AG04450 (cell line): ENCODE measurements at regions not wholly inside any gene's neighbourhood (a gene's known extent, or its start where the extent isn't known, plus 50 kb on each side); places are given as distances from the start of the nearest gene placed in this dataset.

Experiments used
- CTCF ChIA-PET: fragments of 300-600, 350-600 bp; formaldehyde crosslinking; extraction: SDS; loops from one replicate; lab custom pipeline; 2022; ENCODE audit warnings: antibody characterized with exemption, inconsistent platforms; lab: Charles Lee
- POLR2A ChIA-PET: fragments of 350-600 bp; formaldehyde crosslinking; extraction: SDS; loops from one replicate; lab custom pipeline; 2021; ENCODE audit warnings: antibody characterized with exemption, inconsistent platforms; lab: Yijun Ruan, JAX
- DNase-seq: peaks from one replicate; pipeline ENCODE4 v3.0.0-alpha.2; 2011; ENCODE audit warnings: low read depth, low spot score
- H3K27ac ChIP-seq: one replicate; pipeline ENCODE4 v1.5.1; 2012; ENCODE audit warnings: low read depth, low read length, control low read depth
- H3K27me3 ChIP-seq: one replicate; pipeline ENCODE4 v1.6.0; 2012; ENCODE audit warnings: low read length; ENCODE audit not compliant: control insufficient read depth, insufficient read depth
- H3K4me3 ChIP-seq: 2 replicates; pipeline ENCODE4 v1.5.1; 2011; ENCODE audit warnings: mild to moderate bottlenecking, low read depth, low read length, control low read depth
- H3K9me3 ChIP-seq: 2 replicates; pipeline ENCODE4 v1.5.1; 2012; ENCODE audit warnings: low read length; ENCODE audit not compliant: control insufficient read depth, insufficient read depth
- TF ChIP-seq, protein P1 (sequence below): IDR thresholded peaks from 2 replicates; pipeline ENCODE4 v1.5.1; 2011; ENCODE audit warnings: low read depth, low read length, control low read depth, inconsistent platforms

DNA sequence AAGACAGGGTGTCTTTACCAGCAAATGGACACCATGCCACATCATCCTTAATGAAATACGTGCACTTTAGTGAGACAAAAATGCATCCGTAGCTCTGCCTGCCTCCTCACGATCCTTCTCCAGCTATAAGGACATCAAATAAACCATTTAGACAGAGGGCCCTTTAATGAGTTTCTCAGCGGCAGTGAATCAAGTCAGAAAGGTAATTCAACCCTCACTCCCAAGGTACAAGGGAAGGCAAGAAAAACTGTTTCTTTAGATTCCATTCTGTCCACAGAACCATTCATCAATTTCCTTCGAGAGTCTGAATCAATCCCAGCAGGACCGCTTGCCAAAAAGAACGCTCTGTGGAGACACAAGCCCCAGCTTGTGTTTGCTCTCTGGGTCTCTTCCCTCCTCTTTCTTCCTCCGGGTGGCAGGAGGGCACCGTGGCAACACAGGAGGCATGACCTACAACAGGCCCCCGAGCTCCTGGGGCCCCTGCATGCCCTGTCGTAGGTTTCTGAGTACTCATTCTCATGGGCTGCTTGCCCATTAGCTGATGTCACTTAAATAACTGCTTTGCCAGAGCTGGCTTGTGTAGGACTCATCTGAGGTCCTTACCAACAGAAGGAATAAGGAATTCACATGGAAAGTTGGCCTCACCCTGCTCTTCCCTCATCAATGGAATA lies 297.8 kb upstream of the PRKCQ start:
- Histone ChIP-seq H3K27me3 (peaks cover 4% of the 10 kb centered on the region), H3K27ac (no peak overlapping the region), H3K9me3 (no peaks in the 10 kb centered on the region; the same call in 1 of the 2 replicates), H3K4me3 (no peak overlapping the region)
- TF ChIP-seq, protein P1, sequence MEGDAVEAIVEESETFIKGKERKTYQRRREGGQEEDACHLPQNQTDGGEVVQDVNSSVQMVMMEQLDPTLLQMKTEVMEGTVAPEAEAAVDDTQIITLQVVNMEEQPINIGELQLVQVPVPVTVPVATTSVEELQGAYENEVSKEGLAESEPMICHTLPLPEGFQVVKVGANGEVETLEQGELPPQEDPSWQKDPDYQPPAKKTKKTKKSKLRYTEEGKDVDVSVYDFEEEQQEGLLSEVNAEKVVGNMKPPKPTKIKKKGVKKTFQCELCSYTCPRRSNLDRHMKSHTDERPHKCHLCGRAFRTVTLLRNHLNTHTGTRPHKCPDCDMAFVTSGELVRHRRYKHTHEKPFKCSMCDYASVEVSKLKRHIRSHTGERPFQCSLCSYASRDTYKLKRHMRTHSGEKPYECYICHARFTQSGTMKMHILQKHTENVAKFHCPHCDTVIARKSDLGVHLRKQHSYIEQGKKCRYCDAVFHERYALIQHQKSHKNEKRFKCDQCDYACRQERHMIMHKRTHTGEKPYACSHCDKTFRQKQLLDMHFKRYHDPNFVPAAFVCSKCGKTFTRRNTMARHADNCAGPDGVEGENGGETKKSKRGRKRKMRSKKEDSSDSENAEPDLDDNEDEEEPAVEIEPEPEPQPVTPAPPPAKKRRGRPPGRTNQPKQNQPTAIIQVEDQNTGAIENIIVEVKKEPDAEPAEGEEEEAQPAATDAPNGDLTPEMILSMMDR, result no peak
- CTCF ChIA-PET, result interaction anchor here (1.2 kb wide), 1 partner anchor 208 kb away, joined by 3 read pairs; no protein-coding TSS in a partner anchor
- no peak for DNase-seq
- POLR2A ChIA-PET, result no interaction called here

DNA sequence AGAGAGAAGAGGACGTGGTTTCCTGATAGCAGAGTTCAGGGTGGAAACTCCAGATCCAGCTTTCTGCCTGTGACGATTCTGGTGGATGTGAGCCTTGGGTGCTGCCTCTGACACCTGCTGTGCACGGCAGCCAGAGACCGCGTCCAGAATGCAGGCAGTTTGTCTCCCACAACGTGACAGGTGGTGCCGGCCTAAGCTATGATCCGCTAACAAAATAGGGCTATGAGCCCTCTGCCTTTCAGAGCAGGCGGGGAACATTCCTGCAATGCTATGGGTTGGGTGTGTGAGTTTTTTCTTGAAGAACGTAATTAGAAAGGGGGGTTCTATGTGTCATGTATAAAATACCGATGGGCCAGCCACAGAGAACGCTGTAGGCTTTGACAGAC lies 297.3 kb upstream of the PRKCQ start:
- ChIA-PET CTCF (interaction anchor here (1.2 kb wide), 1 partner anchor 208 kb away, joined by 3 read pairs; no protein-coding TSS in a partner anchor), POLR2A (no interaction called here)
- Histone ChIP-seq H3K9me3 (no peaks in the 10 kb centered on the region; the same call in 1 of the 2 replicates), H3K4me3 (no peak overlapping the region), H3K27me3 (peaks cover 4% of the 10 kb centered on the region), H3K27ac (no peak overlapping the region)
- no peak for DNase-seq
- TF ChIP-seq, protein P1, result no peak

DNA sequence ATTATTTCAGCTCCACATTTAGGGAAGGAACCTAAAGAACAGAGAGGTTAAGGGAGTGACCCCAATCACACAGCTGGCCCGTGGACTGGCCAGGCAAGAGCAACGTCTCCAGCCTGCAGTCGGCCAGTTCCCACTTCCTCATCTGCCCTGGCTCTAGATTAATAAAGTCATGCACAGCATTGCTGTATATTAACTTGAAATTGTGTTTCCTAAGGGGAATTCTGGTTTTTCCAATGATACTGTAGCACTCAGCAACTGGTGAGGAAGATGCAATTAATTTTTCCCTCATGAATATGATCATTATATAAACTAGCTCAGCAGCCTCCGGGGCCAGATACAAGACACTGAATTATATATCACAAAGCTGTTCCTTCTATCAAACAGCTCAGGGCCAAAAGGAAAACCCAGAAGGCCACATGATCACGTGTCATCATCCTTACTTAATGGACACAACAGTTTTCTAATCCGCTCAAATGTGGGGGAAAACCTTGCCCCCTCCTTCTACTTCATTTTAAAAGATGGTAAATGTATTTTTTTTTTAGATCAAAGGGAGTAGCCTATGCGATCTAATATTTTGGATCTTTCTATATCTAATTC lies 295.3 kb upstream of the PRKCQ start:
- DNase-seq, result no peak
- no peak overlapping the region for H3K4me3 ChIP-seq
- TF ChIP-seq, protein P1, result no peak
- CTCF ChIA-PET, result no interaction called here
- POLR2A ChIA-PET, result no interaction called here
- no peak overlapping the region for H3K27ac ChIP-seq
- no peaks in the 10 kb centered on the region; the same call in 1 of the 2 replicates for H3K9me3 ChIP-seq
- peaks cover 4% of the 10 kb centered on the region for H3K27me3 ChIP-seq

DNA sequence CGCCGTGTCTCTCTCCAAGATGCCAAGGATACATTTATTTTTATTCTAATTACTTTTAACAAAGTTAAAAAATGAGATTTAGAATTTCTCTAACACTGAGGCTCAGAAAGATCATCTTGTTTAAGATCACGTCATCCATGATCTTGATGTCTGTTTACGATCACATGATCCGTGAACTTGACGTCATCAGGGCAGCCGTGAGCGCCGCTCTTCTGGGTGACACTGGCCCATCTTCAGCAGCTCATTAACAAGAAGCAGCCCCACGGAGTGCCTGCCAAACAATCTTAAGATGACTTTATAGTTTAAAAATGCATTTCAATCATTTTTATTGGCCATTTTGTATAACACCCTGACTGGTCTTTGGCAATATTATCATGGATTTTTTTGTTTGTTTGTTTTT lies 291.1 kb upstream of the PRKCQ start:
- no peak for DNase-seq
- Histone ChIP-seq H3K27ac (no peak overlapping the region), H3K27me3 (no peaks in the 10 kb centered on the region), H3K4me3 (no peak overlapping the region), H3K9me3 (no peaks in the 10 kb centered on the region)
- CTCF ChIA-PET, result no interaction called here
- TF ChIP-seq, protein P1, result no peak
- POLR2A ChIA-PET, result no interaction called here

DNA sequence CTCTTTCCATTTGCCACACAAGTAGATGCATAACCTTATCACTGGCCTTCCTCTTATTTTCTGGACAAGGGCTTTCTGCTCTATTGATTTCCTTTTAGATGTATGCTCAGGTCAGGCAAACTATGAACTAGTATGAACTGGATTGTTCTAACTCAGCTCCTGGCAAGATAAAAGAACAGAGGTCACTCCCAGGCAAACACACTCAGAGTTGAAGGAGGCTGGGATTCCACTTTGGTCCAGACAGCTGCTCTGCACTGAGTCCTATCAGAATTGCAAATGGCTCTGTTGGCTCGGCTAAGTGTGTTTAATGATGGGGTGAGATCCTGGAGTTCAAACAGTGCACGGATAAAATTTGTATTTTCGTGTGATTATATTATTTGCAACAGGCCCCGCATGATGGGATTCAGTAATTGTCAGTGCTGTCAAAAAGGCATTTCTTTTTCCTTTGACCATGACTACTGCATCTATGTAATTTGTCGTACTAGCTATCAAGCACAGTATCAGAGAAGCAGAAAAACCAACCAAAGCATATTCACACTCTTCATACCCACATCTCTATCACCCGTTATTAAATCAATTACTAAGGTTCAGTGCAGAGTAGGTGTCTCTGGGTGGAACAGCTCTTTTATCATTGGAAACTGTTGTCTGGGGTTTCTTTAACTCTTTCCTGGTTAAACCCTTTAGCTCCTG lies 288.1 kb upstream of the PRKCQ start:
- DNase-seq, result no peak
- no peaks in the 10 kb centered on the region for H3K9me3 ChIP-seq
- no peak overlapping the region for H3K27ac ChIP-seq
- no peak overlapping the region for H3K4me3 ChIP-seq
- ChIA-PET POLR2A (no interaction called here), CTCF (no interaction called here)
- TF ChIP-seq, protein P1, result no peak
- peaks cover 2% of the 10 kb centered on the region for H3K27me3 ChIP-seq
